ENCODE measurements at regions not wholly inside any gene's neighbourhood (a gene's known extent, or its start where the extent isn't known, plus 50 kb on each side); places are given as distances from the start of the nearest gene placed in this dataset.

GRCh38 chr5:54769746-54770145, 215.6 kb downstream of the ESM1 start:
- no peak for TF ChIP-seq EZH2 (IDR thresholded peaks at IDR 0.05; ENCODE audit: low read length, missing control alignments)
- TF ChIP-seq, protein P1, sequence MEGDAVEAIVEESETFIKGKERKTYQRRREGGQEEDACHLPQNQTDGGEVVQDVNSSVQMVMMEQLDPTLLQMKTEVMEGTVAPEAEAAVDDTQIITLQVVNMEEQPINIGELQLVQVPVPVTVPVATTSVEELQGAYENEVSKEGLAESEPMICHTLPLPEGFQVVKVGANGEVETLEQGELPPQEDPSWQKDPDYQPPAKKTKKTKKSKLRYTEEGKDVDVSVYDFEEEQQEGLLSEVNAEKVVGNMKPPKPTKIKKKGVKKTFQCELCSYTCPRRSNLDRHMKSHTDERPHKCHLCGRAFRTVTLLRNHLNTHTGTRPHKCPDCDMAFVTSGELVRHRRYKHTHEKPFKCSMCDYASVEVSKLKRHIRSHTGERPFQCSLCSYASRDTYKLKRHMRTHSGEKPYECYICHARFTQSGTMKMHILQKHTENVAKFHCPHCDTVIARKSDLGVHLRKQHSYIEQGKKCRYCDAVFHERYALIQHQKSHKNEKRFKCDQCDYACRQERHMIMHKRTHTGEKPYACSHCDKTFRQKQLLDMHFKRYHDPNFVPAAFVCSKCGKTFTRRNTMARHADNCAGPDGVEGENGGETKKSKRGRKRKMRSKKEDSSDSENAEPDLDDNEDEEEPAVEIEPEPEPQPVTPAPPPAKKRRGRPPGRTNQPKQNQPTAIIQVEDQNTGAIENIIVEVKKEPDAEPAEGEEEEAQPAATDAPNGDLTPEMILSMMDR (conservative IDR thresholded peaks at IDR 0.05 in 1 of 2, IDR thresholded peaks at IDR 0.05 in 1 of 2; ENCODE audit: low read depth in 1 of 2, low read length in 2 of 2) = no peak
